Liver (tissue), 7 donors: ENCODE measurements at regions not wholly inside any gene's neighbourhood (a gene's known extent, or its start where the extent isn't known, plus 50 kb on each side); places are given as distances from the start of the nearest gene placed in this dataset.

ENCODE experiments used
- DNase-seq: peaks from one replicate; pipeline ENCODE4 v3.0.0-alpha.2; 2017; ENCODE audit warnings: low spot score
- H3K27ac ChIP-seq, 2 donors: one replicate each; pipeline ENCODE4 v1.7.0; 2013; ENCODE audit warnings: inconsistent platforms in 2 of 2, low read length in 2 of 2, control low read depth in 1 of 2, low read depth in 1 of 2, mild to moderate bottlenecking in 1 of 2
- H3K27me3 ChIP-seq, 4 donors: one replicate each; pipeline versions ENCODE4 v1.6.1 to v1.7.0; 2013; ENCODE audit warnings: low read length in 3 of 4, inconsistent platforms in 1 of 4, mild to moderate bottlenecking in 1 of 4, moderate library complexity in 1 of 4; ENCODE audit not compliant: control insufficient read depth in 4 of 4, insufficient read depth in 4 of 4
- H3K36me3 ChIP-seq, 4 donors: one replicate each; pipeline versions ENCODE4 v1.6.1 to v1.7.0; 2013; ENCODE audit warnings: low read length in 3 of 4, mild to moderate bottlenecking in 3 of 4, low read depth in 1 of 4, moderate library complexity in 1 of 4; ENCODE audit not compliant: control insufficient read depth in 4 of 4, insufficient read depth in 3 of 4
- H3K4me1 ChIP-seq, 4 donors: one replicate each; pipeline versions ENCODE4 v1.6.1 to v1.7.0; 2013; ENCODE audit warnings: low read length in 3 of 4, mild to moderate bottlenecking in 3 of 4, moderate library complexity in 1 of 4; ENCODE audit not compliant: control insufficient read depth in 4 of 4, insufficient read depth in 4 of 4
- H3K4me3 ChIP-seq, 3 donors: one replicate each; pipeline versions ENCODE4 v1.6.1 to v1.7.0; 2013; ENCODE audit warnings: low read length in 3 of 3, control low read depth in 1 of 3, low read depth in 1 of 3, mild to moderate bottlenecking in 1 of 3
- H3K9ac ChIP-seq, 2 donors: one replicate each; pipeline ENCODE4 v1.7.0; 2013; ENCODE audit warnings: low read length in 2 of 2, mild to moderate bottlenecking in 2 of 2, moderate library complexity in 2 of 2, control low read depth in 1 of 2, low read depth in 1 of 2
- H3K9me3 ChIP-seq, 4 donors: one replicate each; pipeline versions ENCODE4 v1.6.1 to v1.7.0; 2013; ENCODE audit warnings: low read length in 3 of 4; ENCODE audit not compliant: control insufficient read depth in 4 of 4
- EGR1 ChIP-seq, 2 donors: IDR thresholded peaks; 2 replicates each; pipeline ENCODE4 v1.6.1; 2016 to 2018; ENCODE audit warnings: antibody characterized with exemption in 2 of 2, low read depth in 2 of 2
- FOXA1 ChIP-seq: IDR thresholded peaks from 2 replicates; pipeline ENCODE4 v1.6.1; 2016; ENCODE audit warnings: antibody characterized with exemption
- FOXA2 ChIP-seq: IDR thresholded peaks from 2 replicates; pipeline ENCODE4 v1.6.1; 2016; ENCODE audit warnings: antibody characterized with exemption
- MAX ChIP-seq: IDR thresholded peaks from 2 replicates; pipeline ENCODE4 v1.6.1; 2016; ENCODE audit warnings: antibody characterized with exemption
- NR2F2 ChIP-seq: IDR thresholded peaks from 2 replicates; pipeline ENCODE4 v1.6.1; 2016; ENCODE audit warnings: antibody characterized with exemption
- SP1 ChIP-seq: IDR thresholded peaks from 2 replicates; pipeline ENCODE4 v1.6.1; 2018; ENCODE audit warnings: antibody characterized with exemption, mild to moderate bottlenecking
- WGBS: extraction: QIAGEN DNeasy Blood & Tissue Kit; methylation state at CpG from one replicate; pipeline ENCODE4 v1.1.7; 2013; 5-methylcytosine and 5-hydroxymethylcytosine counted together
- TF ChIP-seq, protein P1 (sequence below): IDR thresholded peaks from 2 replicates; pipeline ENCODE4 v1.6.1; 2016; ENCODE audit warnings: antibody characterized with exemption
- TF ChIP-seq, protein P2 (sequence below): IDR thresholded peaks from 2 replicates; pipeline ENCODE4 v1.6.1; 2016; ENCODE audit warnings: antibody characterized with exemption, mild to moderate bottlenecking
- donor health status: healthy.
- donor health status: healthy.
- donor health status: healthy.
- donor health status: healthy.

DNA sequence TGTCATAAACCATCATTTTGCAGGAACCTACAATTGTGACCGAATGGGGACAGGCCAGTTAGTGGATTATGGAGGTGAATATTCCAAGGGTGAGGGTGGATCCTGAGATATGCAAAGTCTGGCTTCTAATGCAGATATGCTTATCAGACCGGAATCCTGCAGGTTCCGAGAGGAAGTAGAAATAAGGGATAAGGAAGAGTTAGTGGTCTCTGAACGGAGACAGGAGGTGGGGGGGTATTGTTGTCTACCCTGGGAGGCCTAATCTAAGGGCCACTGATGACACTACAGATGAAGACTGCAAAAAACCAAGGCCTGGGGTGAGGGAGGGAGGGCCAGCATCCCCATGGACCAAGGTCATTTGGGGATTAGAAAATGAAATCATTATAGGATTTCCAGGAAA is 67.7 kb upstream of the GATA6 start (continued):
- TF ChIP-seq MAX (no peak), FOXA1 (no peak), NR2F2 (no peak), EGR1 (IDR thresholded peaks at IDR 0.05; ENCODE audit: low read depth in 2 of 2) (no peak)
- TF ChIP-seq, protein P1, sequence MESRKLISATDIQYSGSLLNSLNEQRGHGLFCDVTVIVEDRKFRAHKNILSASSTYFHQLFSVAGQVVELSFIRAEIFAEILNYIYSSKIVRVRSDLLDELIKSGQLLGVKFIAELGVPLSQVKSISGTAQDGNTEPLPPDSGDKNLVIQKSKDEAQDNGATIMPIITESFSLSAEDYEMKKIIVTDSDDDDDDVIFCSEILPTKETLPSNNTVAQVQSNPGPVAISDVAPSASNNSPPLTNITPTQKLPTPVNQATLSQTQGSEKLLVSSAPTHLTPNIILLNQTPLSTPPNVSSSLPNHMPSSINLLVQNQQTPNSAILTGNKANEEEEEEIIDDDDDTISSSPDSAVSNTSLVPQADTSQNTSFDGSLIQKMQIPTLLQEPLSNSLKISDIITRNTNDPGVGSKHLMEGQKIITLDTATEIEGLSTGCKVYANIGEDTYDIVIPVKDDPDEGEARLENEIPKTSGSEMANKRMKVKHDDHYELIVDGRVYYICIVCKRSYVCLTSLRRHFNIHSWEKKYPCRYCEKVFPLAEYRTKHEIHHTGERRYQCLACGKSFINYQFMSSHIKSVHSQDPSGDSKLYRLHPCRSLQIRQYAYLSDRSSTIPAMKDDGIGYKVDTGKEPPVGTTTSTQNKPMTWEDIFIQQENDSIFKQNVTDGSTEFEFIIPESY, result no peak

GRCh38 chr18:22102953-22103646 is 66.3 kb upstream of the GATA6 start:
- peaks cover 2 to 20% (median 10%) of the 10 kb centered on the region in 4 donors for H3K4me1 ChIP-seq

DNA sequence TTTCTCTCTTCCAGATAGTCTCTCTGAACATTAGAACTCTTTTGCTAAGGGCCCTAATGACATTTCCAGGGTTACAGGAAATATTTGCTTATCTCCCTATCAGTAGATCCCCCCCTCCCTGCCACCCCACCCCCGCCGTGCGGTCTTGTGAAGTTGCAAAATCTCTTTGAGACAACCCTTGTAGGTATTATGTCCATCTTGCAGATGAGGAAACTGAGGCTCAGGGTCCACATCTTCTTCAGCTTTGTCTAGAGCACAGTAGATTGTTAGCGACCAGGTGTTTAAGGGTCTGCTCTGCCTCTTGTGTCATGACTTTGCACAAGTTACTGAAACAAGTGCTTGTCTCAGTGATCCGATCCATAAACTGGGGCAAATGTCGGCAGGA is 65.8 kb upstream of the GATA6 start:
- H3K27ac ChIP-seq, result no peak overlapping the region
- H3K9ac ChIP-seq, result no peak overlapping the region
- WGBS, result 81% methylated on average over 6 of the region's 6 CpGs
- no peaks in the 10 kb centered on the region for H3K27me3 ChIP-seq
- H3K36me3 ChIP-seq, result no peaks in the 10 kb centered on the region
- DNase-seq, result no peak
- peaks cover 2 to 15% (median 5%) of the 10 kb centered on the region in 4 donors for H3K4me1 ChIP-seq
- TF ChIP-seq, protein P2, sequence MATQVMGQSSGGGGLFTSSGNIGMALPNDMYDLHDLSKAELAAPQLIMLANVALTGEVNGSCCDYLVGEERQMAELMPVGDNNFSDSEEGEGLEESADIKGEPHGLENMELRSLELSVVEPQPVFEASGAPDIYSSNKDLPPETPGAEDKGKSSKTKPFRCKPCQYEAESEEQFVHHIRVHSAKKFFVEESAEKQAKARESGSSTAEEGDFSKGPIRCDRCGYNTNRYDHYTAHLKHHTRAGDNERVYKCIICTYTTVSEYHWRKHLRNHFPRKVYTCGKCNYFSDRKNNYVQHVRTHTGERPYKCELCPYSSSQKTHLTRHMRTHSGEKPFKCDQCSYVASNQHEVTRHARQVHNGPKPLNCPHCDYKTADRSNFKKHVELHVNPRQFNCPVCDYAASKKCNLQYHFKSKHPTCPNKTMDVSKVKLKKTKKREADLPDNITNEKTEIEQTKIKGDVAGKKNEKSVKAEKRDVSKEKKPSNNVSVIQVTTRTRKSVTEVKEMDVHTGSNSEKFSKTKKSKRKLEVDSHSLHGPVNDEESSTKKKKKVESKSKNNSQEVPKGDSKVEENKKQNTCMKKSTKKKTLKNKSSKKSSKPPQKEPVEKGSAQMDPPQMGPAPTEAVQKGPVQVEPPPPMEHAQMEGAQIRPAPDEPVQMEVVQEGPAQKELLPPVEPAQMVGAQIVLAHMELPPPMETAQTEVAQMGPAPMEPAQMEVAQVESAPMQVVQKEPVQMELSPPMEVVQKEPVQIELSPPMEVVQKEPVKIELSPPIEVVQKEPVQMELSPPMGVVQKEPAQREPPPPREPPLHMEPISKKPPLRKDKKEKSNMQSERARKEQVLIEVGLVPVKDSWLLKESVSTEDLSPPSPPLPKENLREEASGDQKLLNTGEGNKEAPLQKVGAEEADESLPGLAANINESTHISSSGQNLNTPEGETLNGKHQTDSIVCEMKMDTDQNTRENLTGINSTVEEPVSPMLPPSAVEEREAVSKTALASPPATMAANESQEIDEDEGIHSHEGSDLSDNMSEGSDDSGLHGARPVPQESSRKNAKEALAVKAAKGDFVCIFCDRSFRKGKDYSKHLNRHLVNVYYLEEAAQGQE, result no peak
- no peak for TF ChIP-seq FOXA2
- H3K4me3 ChIP-seq, result no peak overlapping the region
- no peaks in the 10 kb centered on the region for H3K9me3 ChIP-seq

More at GRCh38 chr18:22102953-22103646, 66.3 kb upstream of the GATA6 start:
- no peak overlapping the region for H3K9ac ChIP-seq
- TF ChIP-seq NR2F2 (peak; percentile 64), MAX (no peak), SP1 (peak; percentile 15)
- no peaks in the 10 kb centered on the region for H3K9me3 ChIP-seq
- H3K4me3 ChIP-seq, result no peak overlapping the region
- no peaks in the 10 kb centered on the region for H3K27me3 ChIP-seq
- no peak for DNase-seq
- no peak overlapping the region for H3K27ac ChIP-seq
- no peaks in the 10 kb centered on the region for H3K36me3 ChIP-seq
- WGBS, result 65% methylated on average over 7 of the region's 7 CpGs
